Left lung (tissue), 4 donors: ENCODE measurements at regions not wholly inside any gene's neighbourhood (a gene's known extent, or its start where the extent isn't known, plus 50 kb on each side); places are given as distances from the start of the nearest gene placed in this dataset.

Experiments
- ATAC-seq: fragments of 200-7000 bp; cut with Tn5 transposase; one replicate; pipeline ENCODE4 v1.9.1; 2020; ENCODE audit warnings: moderate library complexity
- DNase-seq, 4 donors: peaks; one replicate each; pipeline ENCODE4 v3.0.0-alpha.2; 2013 to 2020
- H3K27ac ChIP-seq, 2 donors: fragments of 200-600 bp; sonication (generic) in 1 of 2; one replicate each; pipeline versions ENCODE4 v1.5.0 to v1.8.0; 2020 to 2021
- H3K27me3 ChIP-seq, 2 donors: fragments of 200-600 bp; sonication (generic) in 1 of 2; one replicate each; pipeline versions ENCODE4 v1.5.0 to v1.8.0; 2020 to 2021
- H3K36me3 ChIP-seq, 2 donors: fragments of 200-600 bp; sonication (generic) in 1 of 2; one replicate each; pipeline versions ENCODE4 v1.5.0 to v1.8.0; 2020 to 2021
- H3K4me1 ChIP-seq, 2 donors: fragments of 200-600 bp; one replicate each; pipeline ENCODE4 v1.8.0; 2021
- H3K4me3 ChIP-seq, 2 donors: fragments of 200-600 bp; sonication (generic) in 1 of 2; one replicate each; pipeline versions ENCODE4 v1.5.0 to v1.8.0; 2020 to 2021; ENCODE audit warnings: mild to moderate bottlenecking in 1 of 2
- H3K9me3 ChIP-seq, 2 donors: fragments of 200-600 bp; sonication (generic) in 1 of 2; one replicate each; pipeline versions ENCODE4 v1.5.0 to v1.8.0; 2020 to 2021
- intact Hi-C, 2 donors: fragments of 100-400 bp; cut with DNase I; formaldehyde crosslinking; loops; one replicate each; pipeline versions ENCODE4 v1.11.2 to v1.14.2; 2022
- TF ChIP-seq, protein P1 (sequence below), 2 donors: fragments of 200-600 bp; sonication (generic) in 1 of 2; IDR thresholded peaks; one replicate each; pipeline versions ENCODE4 v1.5.0 to v1.8.0; 2021; ENCODE audit warnings: antibody characterized with exemption in 2 of 2
- donor health status: DM: no; HTN: yes; CAD: no.
- donor health status: DM: no; HTN: no; CAD: no.

DNA sequence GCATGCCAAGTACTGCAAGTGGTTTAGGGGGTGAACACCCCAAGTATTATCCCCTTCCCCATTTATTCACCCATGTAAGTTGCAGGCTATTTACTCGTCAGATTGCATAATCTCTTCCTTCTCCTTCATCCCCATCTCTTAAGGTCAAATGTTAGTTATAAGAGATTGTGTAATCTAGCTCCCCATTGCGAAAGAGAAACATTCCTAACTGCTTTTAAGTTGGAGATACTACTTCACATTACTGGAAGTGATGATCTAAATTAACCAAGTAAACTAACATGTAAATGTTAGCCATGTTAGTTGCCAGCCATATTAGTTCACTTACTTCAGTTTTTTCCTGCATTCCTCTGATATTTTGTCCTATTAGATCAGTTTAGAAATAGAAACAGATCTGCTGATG lies 262.3 kb downstream of the TAF11L14 start:
- Histone ChIP-seq H3K27ac (peak overlapping the region in 1 of 2 donors; percentile 51), H3K27me3 (no peaks in the 10 kb centered on the region), H3K36me3 (no peaks in the 10 kb centered on the region), H3K4me3 (no peak overlapping the region), H3K9me3 (no peaks in the 10 kb centered on the region), H3K4me1 (no peaks in the 10 kb centered on the region)
- ATAC-seq (peak; percentile 62), DNase-seq (peak in 2 of 4 donors; percentile 3 to 7)
- intact Hi-C loops, result no loop called here
- TF ChIP-seq, protein P1, sequence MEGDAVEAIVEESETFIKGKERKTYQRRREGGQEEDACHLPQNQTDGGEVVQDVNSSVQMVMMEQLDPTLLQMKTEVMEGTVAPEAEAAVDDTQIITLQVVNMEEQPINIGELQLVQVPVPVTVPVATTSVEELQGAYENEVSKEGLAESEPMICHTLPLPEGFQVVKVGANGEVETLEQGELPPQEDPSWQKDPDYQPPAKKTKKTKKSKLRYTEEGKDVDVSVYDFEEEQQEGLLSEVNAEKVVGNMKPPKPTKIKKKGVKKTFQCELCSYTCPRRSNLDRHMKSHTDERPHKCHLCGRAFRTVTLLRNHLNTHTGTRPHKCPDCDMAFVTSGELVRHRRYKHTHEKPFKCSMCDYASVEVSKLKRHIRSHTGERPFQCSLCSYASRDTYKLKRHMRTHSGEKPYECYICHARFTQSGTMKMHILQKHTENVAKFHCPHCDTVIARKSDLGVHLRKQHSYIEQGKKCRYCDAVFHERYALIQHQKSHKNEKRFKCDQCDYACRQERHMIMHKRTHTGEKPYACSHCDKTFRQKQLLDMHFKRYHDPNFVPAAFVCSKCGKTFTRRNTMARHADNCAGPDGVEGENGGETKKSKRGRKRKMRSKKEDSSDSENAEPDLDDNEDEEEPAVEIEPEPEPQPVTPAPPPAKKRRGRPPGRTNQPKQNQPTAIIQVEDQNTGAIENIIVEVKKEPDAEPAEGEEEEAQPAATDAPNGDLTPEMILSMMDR (IDR thresholded peaks at IDR 0.05), result no peak

DNA sequence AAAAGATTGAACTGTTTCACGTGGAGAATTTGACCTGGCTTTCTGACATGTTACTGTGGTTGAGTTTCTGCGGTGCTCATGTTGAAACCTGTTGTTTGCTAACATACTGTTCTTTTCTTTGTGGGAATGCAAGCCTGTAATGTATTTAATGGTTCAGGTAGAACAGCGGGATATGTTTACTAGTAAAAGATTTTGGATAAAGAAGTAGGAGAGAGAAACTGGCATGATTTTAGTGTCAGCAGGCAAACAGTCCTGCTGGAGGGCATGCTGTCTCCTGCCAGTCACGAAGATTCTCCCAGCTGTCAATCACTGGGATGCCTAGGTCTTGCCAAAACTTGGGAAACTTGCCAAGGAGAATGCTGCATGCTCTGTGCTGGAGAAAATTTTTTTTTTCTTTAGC lies 263.5 kb downstream of the TAF11L14 start:
- no peaks in the 10 kb centered on the region for H3K4me1 ChIP-seq
- no peak overlapping the region for H3K27ac ChIP-seq
- intact Hi-C loops, result no loop called here
- H3K4me3 ChIP-seq, result no peak overlapping the region
- H3K36me3 ChIP-seq, result no peaks in the 10 kb centered on the region
- TF ChIP-seq, protein P1 (IDR thresholded peaks at IDR 0.05), result no peak
- H3K27me3 ChIP-seq, result no peaks in the 10 kb centered on the region
- no peaks in the 10 kb centered on the region for H3K9me3 ChIP-seq
- no peak for DNase-seq
- no peak for ATAC-seq

DNA sequence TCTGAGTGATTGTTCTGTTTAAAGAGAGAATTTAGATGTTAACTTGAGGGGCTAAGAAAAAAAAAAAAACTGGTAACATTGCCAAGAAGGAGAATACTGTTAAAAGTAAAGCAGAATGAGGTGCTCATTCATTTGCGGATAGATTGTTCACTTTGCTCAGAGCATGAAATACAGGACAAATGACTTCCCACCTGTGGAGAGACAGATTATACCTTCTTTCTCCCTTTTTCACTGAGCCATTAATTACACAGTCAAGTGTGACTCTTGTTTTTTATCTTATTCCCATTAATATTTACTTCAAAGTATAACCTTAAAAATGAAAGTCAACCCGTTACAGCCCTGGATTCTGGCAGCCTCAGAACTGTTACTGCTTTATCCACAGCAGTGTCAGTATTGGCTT lies 264.5 kb downstream of the TAF11L14 start:
- Histone ChIP-seq H3K4me1 (no peaks in the 10 kb centered on the region), H3K36me3 (no peaks in the 10 kb centered on the region), H3K9me3 (no peaks in the 10 kb centered on the region), H3K27ac (no peak overlapping the region), H3K4me3 (no peak overlapping the region), H3K27me3 (no peaks in the 10 kb centered on the region)
- intact Hi-C loops, result no loop called here
- TF ChIP-seq, protein P1 (IDR thresholded peaks at IDR 0.05), result no peak
- DNase-seq (no peak), ATAC-seq (no peak)

DNA sequence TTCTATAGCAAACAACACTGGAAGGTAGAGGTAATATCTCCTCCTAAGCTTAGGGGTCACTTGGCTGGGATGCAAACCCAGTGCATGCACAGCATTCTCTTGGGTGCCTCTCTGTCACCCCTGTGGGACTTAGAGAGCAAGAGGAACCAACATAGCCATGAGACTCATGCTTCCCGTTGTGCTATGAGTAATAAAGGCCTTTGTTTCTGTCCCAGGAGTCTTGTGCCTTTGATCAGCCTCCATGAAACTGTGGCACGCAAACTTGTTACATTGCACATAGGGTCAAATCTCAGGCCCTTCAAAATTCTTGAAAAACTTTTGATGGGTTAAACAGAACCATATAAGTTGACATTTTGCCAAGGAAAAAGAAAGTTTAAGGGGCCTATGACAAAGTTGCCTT lies 272.8 kb downstream of the TAF11L14 start:
- H3K4me3 ChIP-seq, result no peak overlapping the region
- H3K9me3 ChIP-seq, result peaks cover 0 to 11% of the 10 kb centered on the region in 2 donors
- ATAC-seq (no peak), DNase-seq (no peak)
- H3K4me1 ChIP-seq, result peaks cover 0 to 5% of the 10 kb centered on the region in 2 donors
- TF ChIP-seq, protein P1 (IDR thresholded peaks at IDR 0.05), result no peak
- intact Hi-C loops, result no loop called here
- no peaks in the 10 kb centered on the region for H3K36me3 ChIP-seq
- no peak overlapping the region for H3K27ac ChIP-seq
- H3K27me3 ChIP-seq, result no peaks in the 10 kb centered on the region

DNA sequence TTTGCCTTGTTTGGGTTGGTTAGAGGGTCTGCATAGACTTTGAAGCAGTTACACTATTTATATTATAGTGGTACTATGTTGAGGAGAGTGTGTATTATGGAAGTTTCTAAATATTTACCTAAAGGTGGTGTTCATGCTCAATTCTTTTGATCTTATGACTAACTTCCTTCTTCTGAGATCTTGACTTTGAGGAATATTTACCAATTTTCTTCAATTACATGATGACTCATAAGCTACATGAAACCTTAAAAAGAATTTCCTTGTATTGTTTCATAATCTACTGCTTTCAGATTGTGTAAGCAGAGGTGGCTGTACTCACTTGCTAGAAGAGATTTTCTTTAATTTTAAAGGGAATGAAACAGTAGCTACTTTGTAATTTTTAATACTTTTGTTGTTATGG lies 276.1 kb downstream of the TAF11L14 start:
- intact Hi-C loops, result no loop called here
- TF ChIP-seq, protein P1 (IDR thresholded peaks at IDR 0.05), result no peak
- H3K4me1 ChIP-seq, result peaks cover 0 to 5% of the 10 kb centered on the region in 2 donors
- no peaks in the 10 kb centered on the region for H3K36me3 ChIP-seq
- H3K27me3 ChIP-seq, result no peaks in the 10 kb centered on the region
- peaks cover 0 to 2% of the 10 kb centered on the region in 2 donors for H3K9me3 ChIP-seq
- DNase-seq (no peak), ATAC-seq (peak; percentile 94)
- no peak overlapping the region for H3K4me3 ChIP-seq
- H3K27ac ChIP-seq, result no peak overlapping the region
